ENCODE measurements at regions not wholly inside any gene's neighbourhood (a gene's known extent, or its start where the extent isn't known, plus 50 kb on each side); places are given as distances from the start of the nearest gene placed in this dataset.
A peak's percentile ranks its signal among the peaks of the same experiment; 100 is the strongest.

DNA sequence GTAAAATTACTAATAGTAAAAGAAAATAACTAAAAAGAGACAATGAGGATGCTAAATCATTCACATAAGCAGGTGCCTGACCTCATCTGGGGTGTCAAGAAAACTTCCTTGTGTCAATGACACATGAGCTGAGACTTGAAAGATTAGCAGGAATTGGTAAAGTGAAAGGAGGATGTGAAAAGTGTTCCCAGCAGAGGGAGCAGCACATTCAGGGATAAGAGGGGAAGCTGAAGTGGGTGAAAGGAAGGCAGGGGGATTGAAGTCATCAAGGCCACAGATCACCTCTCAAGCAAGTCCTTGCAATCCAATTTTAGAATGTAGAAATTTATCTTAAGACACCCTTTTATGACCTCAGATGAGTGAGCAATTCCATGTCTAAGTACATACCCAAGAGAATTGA is 60.2 kb upstream of the ACP3 start:
- Mint-ChIP-seq H3K27ac (no peak overlapping the region), H3K4me3 (no peak overlapping the region), H3K4me1 (no peaks in the 10 kb centered on the region), H3K27me3 (ENCODE audit: insufficient read depth, low read depth) (no peaks in the 10 kb centered on the region), H3K36me3 (no peaks in the 10 kb centered on the region), H3K9me3 (no peaks in the 10 kb centered on the region)
- Histone ChIP-seq H3K9me3 (ENCODE audit: low read depth) (no peaks in the 10 kb centered on the region), H3K4me2 (no peak overlapping the region), H3F3A (ENCODE audit: low read depth) (no peaks in the 10 kb centered on the region), H3K27ac (no peak overlapping the region), H3K4me3 (no peak overlapping the region), H3K36me3 (no peaks in the 10 kb centered on the region), H3K9ac (no peak overlapping the region), H4K20me1 (ENCODE audit: low read depth) (no peaks in the 10 kb centered on the region), H2AFZ (replicated peaks) (no peak overlapping the region), H3K4me1 (no peaks in the 10 kb centered on the region), H3K27me3 (no peaks in the 10 kb centered on the region), H3K79me2 (ENCODE audit: low read depth) (no peaks in the 10 kb centered on the region)
- peak; percentile 66 for DNase-seq (ENCODE audit: low spot score)
- TF ChIP-seq, protein P1, sequence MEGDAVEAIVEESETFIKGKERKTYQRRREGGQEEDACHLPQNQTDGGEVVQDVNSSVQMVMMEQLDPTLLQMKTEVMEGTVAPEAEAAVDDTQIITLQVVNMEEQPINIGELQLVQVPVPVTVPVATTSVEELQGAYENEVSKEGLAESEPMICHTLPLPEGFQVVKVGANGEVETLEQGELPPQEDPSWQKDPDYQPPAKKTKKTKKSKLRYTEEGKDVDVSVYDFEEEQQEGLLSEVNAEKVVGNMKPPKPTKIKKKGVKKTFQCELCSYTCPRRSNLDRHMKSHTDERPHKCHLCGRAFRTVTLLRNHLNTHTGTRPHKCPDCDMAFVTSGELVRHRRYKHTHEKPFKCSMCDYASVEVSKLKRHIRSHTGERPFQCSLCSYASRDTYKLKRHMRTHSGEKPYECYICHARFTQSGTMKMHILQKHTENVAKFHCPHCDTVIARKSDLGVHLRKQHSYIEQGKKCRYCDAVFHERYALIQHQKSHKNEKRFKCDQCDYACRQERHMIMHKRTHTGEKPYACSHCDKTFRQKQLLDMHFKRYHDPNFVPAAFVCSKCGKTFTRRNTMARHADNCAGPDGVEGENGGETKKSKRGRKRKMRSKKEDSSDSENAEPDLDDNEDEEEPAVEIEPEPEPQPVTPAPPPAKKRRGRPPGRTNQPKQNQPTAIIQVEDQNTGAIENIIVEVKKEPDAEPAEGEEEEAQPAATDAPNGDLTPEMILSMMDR (IDR thresholded peaks at IDR 0.05), result peak; percentile 70
- TF ChIP-seq EZH2 (IDR thresholded peaks at IDR 0.05), result no peak

DNA sequence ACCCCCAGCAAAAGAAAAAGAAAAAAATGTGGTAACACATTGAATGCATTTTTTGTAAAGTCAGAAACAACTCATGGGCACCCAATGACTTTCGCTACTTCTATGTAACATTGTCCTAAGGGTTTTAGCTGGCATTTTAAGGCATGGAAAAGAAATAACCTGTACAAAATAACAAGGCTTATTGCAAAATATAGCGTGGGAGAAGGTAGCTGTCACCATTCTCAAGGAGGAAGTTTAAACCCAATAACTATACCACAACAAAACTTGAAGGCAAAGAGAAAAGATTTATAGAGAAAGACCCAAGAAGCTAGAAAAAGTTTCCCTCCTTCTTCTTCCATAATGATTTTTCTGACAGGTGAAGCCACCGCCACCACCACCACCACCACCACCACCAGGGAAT is 55.7 kb upstream of the ACP3 start:
- Histone ChIP-seq H3K4me2 (no peak overlapping the region), H3K27me3 (no peaks in the 10 kb centered on the region), H3K9ac (no peak overlapping the region), H3K9me3 (ENCODE audit: low read depth) (no peaks in the 10 kb centered on the region), H4K20me1 (ENCODE audit: low read depth) (no peaks in the 10 kb centered on the region), H3F3A (ENCODE audit: low read depth) (no peaks in the 10 kb centered on the region), H3K27ac (no peak overlapping the region), H3K79me2 (ENCODE audit: low read depth) (no peaks in the 10 kb centered on the region), H3K4me1 (no peaks in the 10 kb centered on the region), H3K36me3 (no peaks in the 10 kb centered on the region), H3K4me3 (no peak overlapping the region), H2AFZ (replicated peaks) (no peak overlapping the region)
- H3K4me3 Mint-ChIP-seq, result no peak overlapping the region
- no peaks in the 10 kb centered on the region for H3K36me3 Mint-ChIP-seq
- no peak overlapping the region for H3K27ac Mint-ChIP-seq
- no peaks in the 10 kb centered on the region for H3K9me3 Mint-ChIP-seq
- TF ChIP-seq EZH2 (IDR thresholded peaks at IDR 0.05) (no peak), EZH2phosphoT487 (IDR thresholded peaks at IDR 0.05) (no peak)
- TF ChIP-seq, protein P1 (IDR thresholded peaks at IDR 0.05), result no peak
- DNase-seq (ENCODE audit: low spot score), result no peak
- no peaks in the 10 kb centered on the region for H3K4me1 Mint-ChIP-seq
- peaks cover 4% of the 10 kb centered on the region for H3K27me3 Mint-ChIP-seq (ENCODE audit: insufficient read depth, low read depth)

DNA sequence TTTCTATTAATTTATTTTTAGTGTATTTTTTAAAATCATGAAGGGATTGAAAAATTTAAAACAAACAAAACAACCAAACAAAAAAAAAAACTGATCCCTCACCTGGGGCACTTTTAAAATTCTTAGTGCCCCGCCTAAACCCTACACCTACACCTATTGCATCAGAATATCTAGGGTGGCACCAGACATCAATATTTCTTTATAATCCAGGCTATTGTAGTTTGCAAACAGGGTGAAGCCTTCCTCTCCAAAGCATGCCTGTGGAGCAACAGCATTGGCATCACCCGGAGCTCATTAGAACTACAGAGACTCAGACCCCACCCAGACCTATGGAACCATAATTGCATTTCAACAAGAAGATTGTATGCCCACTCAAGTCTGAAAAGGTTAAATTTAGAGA is 54.9 kb upstream of the ACP3 start:
- Mint-ChIP-seq H3K4me3 (no peak overlapping the region), H3K27me3 (ENCODE audit: insufficient read depth, low read depth) (peaks cover 4% of the 10 kb centered on the region), H3K27ac (no peak overlapping the region), H3K4me1 (no peaks in the 10 kb centered on the region), H3K9me3 (no peaks in the 10 kb centered on the region), H3K36me3 (no peaks in the 10 kb centered on the region)
- Histone ChIP-seq H3K9ac (no peak overlapping the region), H3K4me1 (no peaks in the 10 kb centered on the region), H3F3A (ENCODE audit: low read depth) (no peaks in the 10 kb centered on the region), H3K27ac (no peak overlapping the region), H3K36me3 (no peaks in the 10 kb centered on the region), H3K4me3 (no peak overlapping the region), H3K9me3 (ENCODE audit: low read depth) (no peaks in the 10 kb centered on the region), H4K20me1 (ENCODE audit: low read depth) (no peaks in the 10 kb centered on the region), H3K79me2 (ENCODE audit: low read depth) (no peaks in the 10 kb centered on the region), H2AFZ (replicated peaks) (no peak overlapping the region), H3K4me2 (no peak overlapping the region), H3K27me3 (no peaks in the 10 kb centered on the region)
- TF ChIP-seq EZH2 (IDR thresholded peaks at IDR 0.05), result no peak
- no peak for DNase-seq (ENCODE audit: low spot score)

DNA sequence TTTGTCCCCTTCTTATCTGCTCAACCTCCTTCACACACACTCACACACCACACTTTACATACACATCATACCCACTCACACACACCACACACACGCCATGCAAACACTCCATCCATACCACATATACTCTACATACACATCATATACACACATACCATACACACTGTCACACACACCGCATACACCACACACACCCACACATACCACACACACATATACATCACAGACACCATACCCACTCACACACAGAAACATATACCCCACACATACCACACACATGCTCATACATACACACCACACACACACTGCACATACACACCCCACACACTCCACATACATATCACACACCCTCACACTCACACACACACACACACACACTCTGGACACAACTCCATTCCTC is 54.3 kb upstream of the ACP3 start:
- Mint-ChIP-seq H3K4me3 (no peak overlapping the region), H3K27ac (no peak overlapping the region), H3K4me1 (no peaks in the 10 kb centered on the region), H3K9me3 (no peaks in the 10 kb centered on the region), H3K27me3 (ENCODE audit: insufficient read depth, low read depth) (peaks cover 4% of the 10 kb centered on the region), H3K36me3 (no peaks in the 10 kb centered on the region)
- no peaks in the 10 kb centered on the region for H3K79me2 ChIP-seq (ENCODE audit: low read depth)
- TF ChIP-seq EZH2 (IDR thresholded peaks at IDR 0.05) (no peak), EZH2phosphoT487 (IDR thresholded peaks at IDR 0.05) (no peak)
- TF ChIP-seq, protein P1 (IDR thresholded peaks at IDR 0.05), result no peak
- H3K27me3 ChIP-seq, result no peaks in the 10 kb centered on the region
- H4K20me1 ChIP-seq (ENCODE audit: low read depth), result no peaks in the 10 kb centered on the region
- no peaks in the 10 kb centered on the region for H3K36me3 ChIP-seq
- no peak overlapping the region for H3K4me2 ChIP-seq
- no peak overlapping the region for H3K4me3 ChIP-seq
- H3K9ac ChIP-seq, result no peak overlapping the region
- no peak overlapping the region for H3K27ac ChIP-seq
- no peak for DNase-seq (ENCODE audit: low spot score)
- no peak overlapping the region for H2AFZ ChIP-seq (replicated peaks)
- H3F3A ChIP-seq (ENCODE audit: low read depth), result no peaks in the 10 kb centered on the region
- H3K9me3 ChIP-seq (ENCODE audit: low read depth), result no peaks in the 10 kb centered on the region
- no peaks in the 10 kb centered on the region for H3K4me1 ChIP-seq
